Fibroblast of lung (primary cell): ENCODE measurements at regions not wholly inside any gene's neighbourhood (a gene's known extent, or its start where the extent isn't known, plus 50 kb on each side); places are given as distances from the start of the nearest gene placed in this dataset.

ENCODE experiments used
- CTCF ChIP-seq, 2 donors: IDR thresholded peaks in 1 of 2; conservative IDR thresholded peaks in 1 of 2; 1 replicate in 1 of 2; 2 replicates in 1 of 2; pipeline ENCODE4 v1.5.1; 2011 to 2012; ENCODE audit warnings: low read length in 2 of 2, control low read depth in 1 of 2, inconsistent platforms in 1 of 2, low read depth in 1 of 2, mild to moderate bottlenecking in 1 of 2
- EZH2 ChIP-seq: IDR thresholded peaks from 2 replicates; pipeline ENCODE4 v1.5.1; 2012; ENCODE audit warnings: low read length, control low read depth, mild to moderate bottlenecking; ENCODE audit errors: missing control alignments

GRCh38 chr1:59085101-59085500 lies 211.8 kb upstream of the FGGY start:
- TF ChIP-seq CTCF (conservative IDR thresholded peaks at IDR 0.05 in 1 of 2, IDR thresholded peaks at IDR 0.05 in 1 of 2; ENCODE audit: low read depth in 1 of 2, low read length in 2 of 2) (no peak), EZH2 (no peak)
